Endothelial cell of umbilical vein (primary cell): ENCODE measurements at regions not wholly inside any gene's neighbourhood (a gene's known extent, or its start where the extent isn't known, plus 50 kb on each side); places are given as distances from the start of the nearest gene placed in this dataset.

Source experiments
- BruUV-seq: library from RNA; stranded (reverse); fragments of 400-500 nt; replicated peaks from 2 replicates; lab custom pipeline; 2021; lab: Mats Ljungman, UMichigan
- CTCF ChIA-PET: fragments of 300-600, 350-600 bp; sonication (Branson Sonifier 250); formaldehyde crosslinking; loops from one replicate; lab custom pipeline; 2021; ENCODE audit warnings: antibody characterized with exemption, inconsistent platforms; lab: Charles Lee
- POLR2A ChIA-PET: fragments of 300-600, 350-600 bp; sonication (Branson Sonifier 250); formaldehyde crosslinking; loops from one replicate; lab custom pipeline; 2021; ENCODE audit warnings: antibody characterized with exemption, inconsistent platforms; lab: Charles Lee
- DNase-seq: peaks from one replicate; pipeline ENCODE4 v3.0.0-alpha.2; 2011; ENCODE audit warnings: low read depth, low spot score
- FAIRE-seq: peaks from 2 replicates; lab custom pipeline; 2011; peaks lifted over from hg19 to GRCh38; lab: Jason Lieb, UNC
- H2AFZ ChIP-seq: 2 replicates; pipeline ENCODE4 v1.6.0; 2012; ENCODE audit warnings: low read depth, low read length, control low read depth, inconsistent platforms
- H3K27ac ChIP-seq: 2 replicates; pipeline ENCODE4 v1.5.1; 2011; ENCODE audit warnings: low read depth, mild to moderate bottlenecking, control low read depth, low read length, moderate library complexity; ENCODE audit not compliant: insufficient read depth
- H3K27me3 ChIP-seq, 2 experiments: 2 replicates each; pipeline versions ENCODE4 v1.6.0 to v1.6.1; 2011; ENCODE audit warnings: low read length in 2 of 2, mixed read lengths in 1 of 2; ENCODE audit not compliant: control insufficient read depth in 2 of 2, insufficient read depth in 2 of 2
- H3K36me3 ChIP-seq, 2 experiments: 2 replicates in 1 of 2; 3 replicates in 1 of 2; pipeline ENCODE4 v1.5.1; 2011; ENCODE audit warnings: low read length in 2 of 2, mild to moderate bottlenecking in 1 of 2, moderate library complexity in 1 of 2; ENCODE audit not compliant: control insufficient read depth in 2 of 2, insufficient read depth in 2 of 2; ENCODE audit errors: extremely low read depth in 1 of 2
- H3K4me1 ChIP-seq: 3 replicates; pipeline ENCODE4 v1.5.1; 2011; ENCODE audit warnings: mild to moderate bottlenecking, low read length; ENCODE audit not compliant: control insufficient read depth, insufficient read depth; ENCODE audit errors: extremely low read depth
- H3K4me2 ChIP-seq: 2 replicates; pipeline ENCODE4 v1.6.1; 2011; ENCODE audit warnings: low read length, control low read depth, mixed read lengths; ENCODE audit not compliant: insufficient read depth
- H3K4me3 ChIP-seq, 3 experiments: fragments of 200-600 bp in 1 of 3; sonication (generic), shearing (Covaris generic) in 1 of 3; replicated peaks in 1 of 3; 2 replicates each; pipeline ENCODE4 v1.5.1; 2011 to 2016; ENCODE audit warnings: control low read depth in 3 of 3, low read length in 3 of 3, mild to moderate bottlenecking in 2 of 3, inconsistent platforms in 1 of 3, low read depth in 1 of 3, moderate library complexity in 1 of 3; ENCODE audit not compliant: insufficient read depth in 1 of 3
- H3K79me2 ChIP-seq: 2 replicates; pipeline ENCODE4 v1.6.0; 2012; ENCODE audit warnings: low read length, inconsistent platforms; ENCODE audit not compliant: control insufficient read depth, insufficient read depth
- H3K9ac ChIP-seq: replicated peaks from 2 replicates; pipeline ENCODE3; 2011; ENCODE audit warnings: low read length, control low read depth; ENCODE audit not compliant: insufficient read depth; ENCODE audit errors: extremely low read depth
- H3K9me1 ChIP-seq: replicated peaks from 3 replicates; pipeline ENCODE4 v1.6.0; 2011; ENCODE audit warnings: mild to moderate bottlenecking, low read length; ENCODE audit not compliant: control insufficient read depth, insufficient read depth; ENCODE audit errors: extremely low read depth
- H3K9me3 ChIP-seq: replicated peaks from 2 replicates; pipeline ENCODE4 v1.5.1; 2012; ENCODE audit warnings: low read length, inconsistent platforms; ENCODE audit not compliant: control insufficient read depth, insufficient read depth
- H4K20me1 ChIP-seq: replicated peaks from 2 replicates; pipeline ENCODE3; 2011; ENCODE audit warnings: mild to moderate bottlenecking, low read length; ENCODE audit not compliant: control insufficient read depth, insufficient read depth; ENCODE audit errors: extremely low read depth
- EZH2 ChIP-seq: IDR thresholded peaks from 2 replicates; pipeline ENCODE4 v1.6.1; 2012; ENCODE audit warnings: borderline replicate concordance, low read depth, mild to moderate bottlenecking, moderate library complexity, low read length, inconsistent platforms; ENCODE audit not compliant: severe bottlenecking
- JUN ChIP-seq: IDR thresholded peaks from 2 replicates; pipeline ENCODE4 v1.6.1; 2011; ENCODE audit warnings: borderline replicate concordance, low read depth; ENCODE audit not compliant: insufficient read length, insufficient read depth
- dilution Hi-C: fragments of 300-500 bp; cut with MboI; formaldehyde crosslinking; loops from one replicate; pipeline ENCODE4 v1.15.0; 2019; ENCODE audit warnings: low sequenced_read_pairs; ENCODE audit not compliant: extremely low pct_ligation_motif_present
- intact Hi-C: fragments of 100-400 bp; cut with micrococcal nuclease; formaldehyde crosslinking; loops from one replicate; pipeline ENCODE4 v1.10.0; 2022
- TF ChIP-seq, protein P1 (sequence below), 2 donors: IDR thresholded peaks; 1 replicate in 1 of 2; 2 replicates in 1 of 2; pipeline ENCODE4 v1.5.1; 2011; ENCODE audit warnings: low read length in 2 of 2, mild to moderate bottlenecking in 2 of 2, moderate library complexity in 2 of 2, control low read depth in 1 of 2, inconsistent platforms in 1 of 2, low read depth in 1 of 2; ENCODE audit not compliant: insufficient read depth in 1 of 2; ENCODE audit errors: extremely low read depth in 1 of 2

DNA sequence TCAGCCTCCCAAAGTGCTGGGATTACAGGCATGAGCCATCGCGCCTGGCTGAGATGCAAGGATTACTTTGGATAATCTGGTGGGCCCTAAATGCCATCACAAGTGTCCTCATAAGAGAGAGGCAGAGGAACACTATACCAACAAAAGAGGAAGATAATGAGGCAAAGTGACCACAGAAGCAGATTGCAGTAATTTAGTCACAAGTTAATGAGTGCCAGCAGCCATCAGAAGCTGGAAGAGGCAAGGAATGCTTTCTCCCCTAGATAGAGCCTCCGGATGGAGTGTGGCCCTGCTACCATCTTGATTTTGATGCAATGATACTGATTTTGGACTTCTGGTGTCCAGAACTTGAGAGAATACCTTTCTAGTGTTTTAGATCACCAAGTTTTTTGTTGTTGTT is 122.3 kb downstream of the SPATA31D1 start:
- FAIRE-seq (no peak), DNase-seq (no peak)
- Histone ChIP-seq H3K9me1 (no peaks in the 10 kb centered on the region), H3K36me3 (no peaks in the 10 kb centered on the region), H2AFZ (no peak overlapping the region), H3K9me3 (no peaks in the 10 kb centered on the region), H3K4me3 (no peak overlapping the region), H3K4me1 (no peaks in the 10 kb centered on the region), H3K27ac (no peak overlapping the region), H4K20me1 (no peaks in the 10 kb centered on the region), H3K9ac (no peak overlapping the region), H3K79me2 (no peaks in the 10 kb centered on the region), H3K27me3 (no peaks in the 10 kb centered on the region), H3K4me2 (no peak overlapping the region)
- POLR2A ChIA-PET, result no interaction called here
- dilution Hi-C loops (no loop called here), intact Hi-C loops (no loop called here)
- no TSS peak for BruUV-seq
- CTCF ChIA-PET, result no interaction called here
- TF ChIP-seq, protein P1, sequence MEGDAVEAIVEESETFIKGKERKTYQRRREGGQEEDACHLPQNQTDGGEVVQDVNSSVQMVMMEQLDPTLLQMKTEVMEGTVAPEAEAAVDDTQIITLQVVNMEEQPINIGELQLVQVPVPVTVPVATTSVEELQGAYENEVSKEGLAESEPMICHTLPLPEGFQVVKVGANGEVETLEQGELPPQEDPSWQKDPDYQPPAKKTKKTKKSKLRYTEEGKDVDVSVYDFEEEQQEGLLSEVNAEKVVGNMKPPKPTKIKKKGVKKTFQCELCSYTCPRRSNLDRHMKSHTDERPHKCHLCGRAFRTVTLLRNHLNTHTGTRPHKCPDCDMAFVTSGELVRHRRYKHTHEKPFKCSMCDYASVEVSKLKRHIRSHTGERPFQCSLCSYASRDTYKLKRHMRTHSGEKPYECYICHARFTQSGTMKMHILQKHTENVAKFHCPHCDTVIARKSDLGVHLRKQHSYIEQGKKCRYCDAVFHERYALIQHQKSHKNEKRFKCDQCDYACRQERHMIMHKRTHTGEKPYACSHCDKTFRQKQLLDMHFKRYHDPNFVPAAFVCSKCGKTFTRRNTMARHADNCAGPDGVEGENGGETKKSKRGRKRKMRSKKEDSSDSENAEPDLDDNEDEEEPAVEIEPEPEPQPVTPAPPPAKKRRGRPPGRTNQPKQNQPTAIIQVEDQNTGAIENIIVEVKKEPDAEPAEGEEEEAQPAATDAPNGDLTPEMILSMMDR (IDR thresholded peaks at IDR 0.05; ENCODE audit: extremely low read depth in 1 of 2, insufficient read depth in 1 of 2, low read depth in 1 of 2, low read length in 2 of 2), result no peak

GRCh38 chr9:82115331-82115730 is 126.8 kb downstream of the SPATA31D1 start:
- ChIA-PET CTCF (no interaction called here), POLR2A (no interaction called here)
- dilution Hi-C loops, result no loop called here
- Histone ChIP-seq H3K79me2 (no peaks in the 10 kb centered on the region), H2AFZ (no peak overlapping the region), H4K20me1 (no peaks in the 10 kb centered on the region), H3K27ac (no peak overlapping the region), H3K36me3 (no peaks in the 10 kb centered on the region), H3K9me3 (no peaks in the 10 kb centered on the region), H3K9ac (no peak overlapping the region), H3K4me2 (no peak overlapping the region), H3K27me3 (no peaks in the 10 kb centered on the region), H3K4me3 (no peak overlapping the region), H3K9me1 (no peaks in the 10 kb centered on the region), H3K4me1 (no peaks in the 10 kb centered on the region)
- no peak for FAIRE-seq
- TF ChIP-seq EZH2 (no peak), JUN (no peak)
- intact Hi-C loops, result no loop called here
- DNase-seq, result no peak
- no TSS peak for BruUV-seq
